ENCODE measurements at regions not wholly inside any gene's neighbourhood (a gene's known extent, or its start where the extent isn't known, plus 50 kb on each side); places are given as distances from the start of the nearest gene placed in this dataset.

DNA sequence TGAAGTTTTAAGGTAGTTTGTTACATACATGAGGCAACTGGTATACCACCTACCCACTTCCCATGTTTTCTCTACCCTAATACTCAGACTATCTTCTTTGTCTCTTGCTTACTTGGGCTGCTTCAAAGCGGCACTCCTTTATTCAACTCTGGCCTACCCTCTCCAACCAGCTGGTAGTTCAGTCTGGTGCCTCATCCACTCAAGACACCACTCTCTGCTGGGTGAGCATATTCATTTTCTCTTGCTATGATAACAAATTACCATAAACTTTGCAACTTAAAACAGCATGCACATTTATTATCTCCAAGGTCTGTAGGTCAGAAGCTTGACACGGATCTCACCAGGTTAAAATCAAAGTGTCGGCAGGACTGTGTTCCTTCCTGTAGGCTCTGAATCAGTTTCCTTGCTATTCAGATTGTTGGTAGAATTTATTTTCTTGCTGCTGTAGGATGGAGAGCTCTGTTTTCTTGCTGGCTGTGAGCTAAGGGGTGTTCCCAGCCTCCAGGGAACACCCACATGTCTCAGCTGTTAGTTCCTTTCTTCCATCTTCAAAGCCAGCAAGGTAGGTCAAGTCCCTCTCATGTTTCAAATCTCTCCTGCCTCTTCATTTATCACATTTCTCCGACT, 666.0 kb downstream of the DIAPH3 start:
- TF ChIP-seq EZH2 (IDR thresholded peaks at IDR 0.05; ENCODE audit: borderline replicate concordance, low read depth, low read length, poor library complexity, severe bottlenecking) = no peak
- TF ChIP-seq, protein P1, sequence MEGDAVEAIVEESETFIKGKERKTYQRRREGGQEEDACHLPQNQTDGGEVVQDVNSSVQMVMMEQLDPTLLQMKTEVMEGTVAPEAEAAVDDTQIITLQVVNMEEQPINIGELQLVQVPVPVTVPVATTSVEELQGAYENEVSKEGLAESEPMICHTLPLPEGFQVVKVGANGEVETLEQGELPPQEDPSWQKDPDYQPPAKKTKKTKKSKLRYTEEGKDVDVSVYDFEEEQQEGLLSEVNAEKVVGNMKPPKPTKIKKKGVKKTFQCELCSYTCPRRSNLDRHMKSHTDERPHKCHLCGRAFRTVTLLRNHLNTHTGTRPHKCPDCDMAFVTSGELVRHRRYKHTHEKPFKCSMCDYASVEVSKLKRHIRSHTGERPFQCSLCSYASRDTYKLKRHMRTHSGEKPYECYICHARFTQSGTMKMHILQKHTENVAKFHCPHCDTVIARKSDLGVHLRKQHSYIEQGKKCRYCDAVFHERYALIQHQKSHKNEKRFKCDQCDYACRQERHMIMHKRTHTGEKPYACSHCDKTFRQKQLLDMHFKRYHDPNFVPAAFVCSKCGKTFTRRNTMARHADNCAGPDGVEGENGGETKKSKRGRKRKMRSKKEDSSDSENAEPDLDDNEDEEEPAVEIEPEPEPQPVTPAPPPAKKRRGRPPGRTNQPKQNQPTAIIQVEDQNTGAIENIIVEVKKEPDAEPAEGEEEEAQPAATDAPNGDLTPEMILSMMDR (conservative IDR thresholded peaks at IDR 0.05; ENCODE audit: low read depth, low read length) = no peak

All from A673 (cell line).